B cell (primary cell): ENCODE measurements at regions not wholly inside any gene's neighbourhood (a gene's known extent, or its start where the extent isn't known, plus 50 kb on each side); places are given as distances from the start of the nearest gene placed in this dataset.

Experiments used
- ATAC-seq: fragments of 200-7000 bp; cut with Tn5 transposase; one replicate; pipeline ENCODE4 v1.10.0; 2021; ENCODE audit warnings: low read depth, mild to moderate bottlenecking, moderate number of reproducible peaks, moderate library complexity
- CTCF ChIA-PET: fragments of 350-600 bp; sonication (Branson Sonifier 250); formaldehyde crosslinking; loops from one replicate; lab custom pipeline; 2021; ENCODE audit warnings: antibody characterized with exemption, inconsistent platforms; lab: Charles Lee
- POLR2A ChIA-PET: fragments of 350-600 bp; sonication (Branson Sonifier 250); formaldehyde crosslinking; loops from one replicate; lab custom pipeline; 2021; ENCODE audit warnings: antibody characterized with exemption; lab: Charles Lee
- DNase-seq: peaks from one replicate; pipeline ENCODE4 v3.0.0; 2013
- H2AFZ ChIP-seq: 2 replicates; pipeline ENCODE4 v1.6.1; 2012; ENCODE audit warnings: mild to moderate bottlenecking, low read depth, low read length; ENCODE audit not compliant: insufficient read depth, poor library complexity, severe bottlenecking
- H3K27ac ChIP-seq, 2 donors: 1 replicate in 1 of 2; 2 replicates in 1 of 2; pipeline ENCODE4 v1.5.1; 2012 to 2013; ENCODE audit warnings: low read length in 2 of 2, mild to moderate bottlenecking in 2 of 2, moderate library complexity in 1 of 2
- H3K27me3 ChIP-seq, 4 experiments: fragments of 200-600 bp in 1 of 4; sonication (generic) in 1 of 4; replicated peaks in 1 of 4; 1 replicate in 2 of 4; 2 replicates in 2 of 4; pipeline versions ENCODE4 v1.6.1 to v1.7.0; 2013 to 2016; ENCODE audit warnings: low read length in 3 of 4, mild to moderate bottlenecking in 2 of 4, mixed read lengths in 1 of 4, moderate library complexity in 1 of 4; ENCODE audit not compliant: insufficient read depth in 4 of 4, control insufficient read depth in 3 of 4; ENCODE audit errors: control extremely low read depth in 1 of 4
- H3K36me3 ChIP-seq, 2 experiments: replicated peaks in 1 of 2; 1 replicate in 1 of 2; 2 replicates in 1 of 2; pipeline versions ENCODE4 v1.6.1 to v1.7.1; 2013; ENCODE audit warnings: low read length in 1 of 2; ENCODE audit not compliant: insufficient read depth in 2 of 2, control insufficient read depth in 1 of 2; ENCODE audit errors: control extremely low read depth in 1 of 2, extremely low read depth in 1 of 2
- H3K4me1 ChIP-seq, 2 donors: fragments of 200-600 bp in 1 of 2; sonication (generic) in 1 of 2; 1 replicate in 1 of 2; 2 replicates in 1 of 2; pipeline versions ENCODE4 v1.5.1 to v1.6.1; 2013 to 2017; ENCODE audit warnings: low read length in 2 of 2; ENCODE audit not compliant: control insufficient read depth in 2 of 2, insufficient read depth in 2 of 2
- H3K4me2 ChIP-seq: replicated peaks from 2 replicates; pipeline ENCODE3; 2012; ENCODE audit warnings: mild to moderate bottlenecking, low read depth, low read length; ENCODE audit not compliant: poor library complexity, severe bottlenecking
- H3K4me3 ChIP-seq, 5 experiments: fragments of 200-600 bp in 1 of 5; sonication (generic) in 1 of 5; 1 replicate in 3 of 5; 2 replicates in 2 of 5; pipeline versions ENCODE4 v1.5.1 to v1.7.0; 2011 to 2016; ENCODE audit warnings: low read length in 4 of 5, mild to moderate bottlenecking in 4 of 5, low read depth in 2 of 5, control low read depth in 1 of 5, moderate library complexity in 1 of 5; ENCODE audit not compliant: insufficient read depth in 1 of 5; ENCODE audit errors: control extremely low read depth in 1 of 5, extremely low read depth in 1 of 5
- H3K79me2 ChIP-seq: fragments of 200-600 bp; sonication (generic); one replicate; pipeline ENCODE4 v1.6.0; 2016; ENCODE audit warnings: low read length; ENCODE audit not compliant: control insufficient read depth, insufficient read depth
- H3K9ac ChIP-seq: fragments of 200-600 bp; sonication (generic); 2 replicates; pipeline ENCODE4 v1.6.1; 2017; ENCODE audit warnings: mild to moderate bottlenecking, low read length, moderate library complexity
- H3K9me3 ChIP-seq, 3 donors: one replicate each; pipeline versions ENCODE4 v1.6.1 to v1.7.1; 2013; ENCODE audit warnings: low read length in 2 of 3; ENCODE audit not compliant: control insufficient read depth in 2 of 3, insufficient read depth in 1 of 3; ENCODE audit errors: control extremely low read depth in 1 of 3
- H4K20me1 ChIP-seq: 2 replicates; pipeline ENCODE4 v1.6.0; 2012; ENCODE audit warnings: mild to moderate bottlenecking, low read length; ENCODE audit not compliant: insufficient read depth, control insufficient read depth, poor library complexity, severe bottlenecking
- H3K27ac Mint-ChIP-seq: one replicate; pipeline ENCODE4 v1.8.0; 2021; ENCODE audit warnings: mixed read lengths
- H3K27me3 Mint-ChIP-seq: one replicate; pipeline ENCODE4 v1.8.0; 2021; ENCODE audit warnings: mixed read lengths
- H3K4me1 Mint-ChIP-seq: one replicate; pipeline ENCODE4 v1.8.0; 2021; ENCODE audit warnings: mixed read lengths
- H3K4me3 Mint-ChIP-seq: one replicate; pipeline ENCODE4 v1.8.0; 2021; ENCODE audit warnings: mixed read lengths
- H3K9me3 Mint-ChIP-seq: one replicate; pipeline ENCODE4 v1.8.0; 2022; ENCODE audit warnings: mixed read lengths; ENCODE audit not compliant: insufficient read depth
- CTCF ChIP-seq: fragments of 200-600 bp; IDR thresholded peaks from one replicate; pipeline ENCODE4 v1.8.0; 2022; ENCODE audit warnings: antibody characterized with exemption, mild to moderate bottlenecking
- EZH2 ChIP-seq: IDR thresholded peaks from 2 replicates; pipeline ENCODE4 v1.6.1; 2012; ENCODE audit warnings: borderline replicate concordance, low read depth, mild to moderate bottlenecking, moderate library complexity, low read length; ENCODE audit not compliant: insufficient read depth, poor library complexity, severe bottlenecking
- WGBS: methylation state at CpG from one replicate; pipeline ENCODE4 v1.1.5; 2013; ENCODE audit warnings: missing lambda C conversion rate; ENCODE audit not compliant: insufficient coverage; 5-methylcytosine and 5-hydroxymethylcytosine counted together
- intact Hi-C: fragments of 100-400 bp; cut with micrococcal nuclease; formaldehyde crosslinking; loops from one replicate; pipeline ENCODE4 v1.10.0; 2022

GRCh38 chr4:94395562-94395961 is 52.9 kb upstream of the HPGDS start:
- intact Hi-C loops: no loop called here
- Histone ChIP-seq H2AFZ (no peak overlapping the region), H3K36me3 (no peaks in the 10 kb centered on the region), H3K4me1 (no peaks in the 10 kb centered on the region), H3K4me3 (no peak overlapping the region), H3K9me3 (no peaks in the 10 kb centered on the region), H4K20me1 (no peaks in the 10 kb centered on the region), H3K27ac (no peak overlapping the region), H3K9ac (no peak overlapping the region), H3K4me2 (no peak overlapping the region), H3K27me3 (peaks cover 0 to 3% (median 0%) of the 10 kb centered on the region in 4 experiments), H3K79me2 (no peaks in the 10 kb centered on the region)
- no peak overlapping the region for H3K4me3 Mint-ChIP-seq
- no peak for TF ChIP-seq CTCF
- no peak for TF ChIP-seq EZH2
- no peak overlapping the region for H3K27ac Mint-ChIP-seq
- no peaks in the 10 kb centered on the region for H3K4me1 Mint-ChIP-seq
- CTCF ChIA-PET: interaction anchor here (2.9 kb wide), 1 partner anchor 10 kb away, joined by 19 read pairs; no protein-coding TSS in a partner anchor
- peaks cover 4% of the 10 kb centered on the region for H3K27me3 Mint-ChIP-seq
- no peaks in the 10 kb centered on the region for H3K9me3 Mint-ChIP-seq
- no peak for ATAC-seq
- POLR2A ChIA-PET: no interaction called here
- 60% methylated on average over 1 of the region's 1 CpG for WGBS
- no peak for DNase-seq

- no peak overlapping the region for H2AFZ ChIP-seq
- no peaks in the 10 kb centered on the region for H4K20me1 ChIP-seq
- peaks cover 4% of the 10 kb centered on the region for H3K27me3 Mint-ChIP-seq
- H3K27ac Mint-ChIP-seq: no peak overlapping the region
- no peak overlapping the region for H3K27ac ChIP-seq
- no peaks in the 10 kb centered on the region for H3K79me2 ChIP-seq
- H3K27me3 ChIP-seq: no peaks in the 10 kb centered on the region
- intact Hi-C loops: no loop called here
- CTCF ChIA-PET: no interaction called here
- H3K9me3 ChIP-seq: no peaks in the 10 kb centered on the region
- no peak overlapping the region for H3K4me2 ChIP-seq
- H3K4me1 ChIP-seq: no peaks in the 10 kb centered on the region
- no peak for ATAC-seq
- DNase-seq: no peak
- POLR2A ChIA-PET: no interaction called here
- no peaks in the 10 kb centered on the region for H3K4me1 Mint-ChIP-seq
- H3K36me3 ChIP-seq: no peaks in the 10 kb centered on the region
- TF ChIP-seq CTCF: no peak
- no CpG with 5 or more reads among the region's 2 CpGs for WGBS
- H3K9me3 Mint-ChIP-seq: no peaks in the 10 kb centered on the region
- H3K9ac ChIP-seq: no peak overlapping the region
- H3K4me3 Mint-ChIP-seq: no peak overlapping the region
- H3K4me3 ChIP-seq: no peak overlapping the region
Observed at GRCh38 chr4:94396984-94397383, 54.3 kb upstream of the HPGDS start.
